Caco-2 (cell line): ENCODE measurements at regions not wholly inside any gene's neighbourhood (a gene's known extent, or its start where the extent isn't known, plus 50 kb on each side); places are given as distances from the start of the nearest gene placed in this dataset.

Source experiments
- BruUV-seq: library from RNA; stranded (reverse); fragments of 400-500 nt; replicated peaks from 2 replicates; lab custom pipeline; 2021; lab: Mats Ljungman, UMichigan
- CTCF ChIA-PET: fragments of 300-600 bp; sonication (Branson Sonifier 250); formaldehyde crosslinking; loops from one replicate; lab custom pipeline; 2022; ENCODE audit warnings: antibody characterized with exemption; lab: Charles Lee
- POLR2A ChIA-PET: fragments of 300-600 bp; sonication (Branson Sonifier 250); formaldehyde crosslinking; loops from one replicate; lab custom pipeline; 2022; ENCODE audit warnings: antibody characterized with exemption; lab: Charles Lee
- DNase-seq, 2 experiments: peaks; one replicate each; pipeline versions ENCODE4 v3.0.0 to v3.0.0-alpha.2; 2020 to 2022
- H3K27me3 ChIP-seq: replicated peaks from 2 replicates; pipeline ENCODE4 v1.6.0; 2011; ENCODE audit warnings: low read length; ENCODE audit not compliant: control insufficient read depth, insufficient read depth
- H3K36me3 ChIP-seq: 2 replicates; pipeline ENCODE4 v1.5.1; 2011; ENCODE audit warnings: low read length; ENCODE audit not compliant: control insufficient read depth, insufficient read depth
- H3K4me1 ChIP-seq: fragments of 250-450 bp; sonication (Bioruptor Pico); 2 replicates; pipeline ENCODE4 v1.5.1; 2020; ENCODE audit warnings: mild to moderate bottlenecking
- H3K4me3 ChIP-seq: 2 replicates; pipeline ENCODE4 v1.5.1; 2011; ENCODE audit warnings: low read depth, mild to moderate bottlenecking, control low read depth, low read length
- H3K9me3 ChIP-seq: fragments of 250-450 bp; sonication (Bioruptor Pico); 2 replicates; pipeline ENCODE4 v1.5.1; 2020; ENCODE audit warnings: mild to moderate bottlenecking, moderate library complexity
- H3K27ac Mint-ChIP-seq: one replicate; pipeline ENCODE4 v1.8.0; 2022; ENCODE audit warnings: mixed read lengths; ENCODE audit not compliant: unreplicated experiment
- H3K27me3 Mint-ChIP-seq: one replicate; pipeline ENCODE4 v1.8.0; 2022; ENCODE audit warnings: mixed read lengths; ENCODE audit not compliant: insufficient read depth, unreplicated experiment
- H3K36me3 Mint-ChIP-seq: one replicate; pipeline ENCODE4 v1.8.0; 2022; ENCODE audit warnings: mild to moderate bottlenecking, mixed read lengths; ENCODE audit not compliant: insufficient read depth, unreplicated experiment
- H3K4me1 Mint-ChIP-seq: one replicate; pipeline ENCODE4 v1.8.0; 2022; ENCODE audit warnings: low read depth, mixed read lengths; ENCODE audit not compliant: unreplicated experiment
- H3K4me3 Mint-ChIP-seq: one replicate; pipeline ENCODE4 v1.8.0; 2022; ENCODE audit warnings: mild to moderate bottlenecking, moderate library complexity, mixed read lengths; ENCODE audit not compliant: unreplicated experiment
- H3K9me3 Mint-ChIP-seq: one replicate; pipeline ENCODE4 v1.8.0; 2022; ENCODE audit warnings: mixed read lengths; ENCODE audit not compliant: unreplicated experiment
- CTCF ChIP-seq, 2 experiments: fragments of 200-600 bp in 1 of 2; IDR thresholded peaks; 1 replicate in 1 of 2; 2 replicates in 1 of 2; pipeline versions ENCODE4 v1.5.1 to v1.8.0; 2011 to 2022; ENCODE audit warnings: antibody characterized with exemption in 1 of 2, control low read depth in 1 of 2, inconsistent platforms in 1 of 2, low read depth in 1 of 2, low read length in 1 of 2, mild to moderate bottlenecking in 1 of 2, moderate library complexity in 1 of 2; ENCODE audit not compliant: insufficient read depth in 1 of 2, severe bottlenecking in 1 of 2, unreplicated experiment in 1 of 2
- intact Hi-C: fragments of 100-400 bp; cut with micrococcal nuclease; formaldehyde crosslinking; loops from one replicate; pipeline ENCODE4 v1.10.0; 2022; ENCODE audit not compliant: unreplicated experiment

DNA sequence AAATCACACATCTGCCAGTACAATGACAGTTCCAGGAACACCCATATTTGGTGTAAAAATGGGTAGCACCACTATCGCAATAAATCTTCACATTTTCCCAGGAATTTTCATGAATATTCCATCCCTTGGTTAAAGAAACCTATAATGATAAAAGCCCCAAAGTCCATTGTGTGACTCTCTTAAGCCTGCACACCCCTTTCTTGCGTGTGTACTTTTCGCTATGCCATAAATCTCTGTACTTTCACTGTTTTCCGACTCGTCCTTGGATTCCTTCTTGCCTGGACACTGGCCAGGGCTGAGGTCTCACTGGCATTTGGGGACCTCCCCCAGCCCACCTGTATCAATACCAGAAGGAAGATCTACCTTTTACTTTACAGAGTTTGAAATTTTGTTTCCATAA lies 172.3 kb downstream of the RNF152 start:
- BruUV-seq, result no TSS peak
- Histone ChIP-seq H3K9me3 (no peaks in the 10 kb centered on the region), H3K27me3 (no peaks in the 10 kb centered on the region), H3K36me3 (no peaks in the 10 kb centered on the region), H3K4me3 (no peak overlapping the region), H3K4me1 (no peaks in the 10 kb centered on the region)
- Mint-ChIP-seq H3K4me3 (no peak overlapping the region), H3K4me1 (no peaks in the 10 kb centered on the region), H3K27ac (no peak overlapping the region), H3K9me3 (peaks cover 9% of the 10 kb centered on the region), H3K27me3 (no peaks in the 10 kb centered on the region), H3K36me3 (no peaks in the 10 kb centered on the region)
- POLR2A ChIA-PET, result no interaction called here
- no peak for DNase-seq
- no peak for TF ChIP-seq CTCF (IDR thresholded peaks at IDR 0.05; ENCODE audit: insufficient read depth in 1 of 2, low read depth in 1 of 2, low read length in 1 of 2, severe bottlenecking in 1 of 2, unreplicated experiment in 1 of 2)
- intact Hi-C loops, result no loop called here
- CTCF ChIA-PET, result no interaction called here

- POLR2A ChIA-PET, result no interaction called here
- Histone ChIP-seq H3K36me3 (no peaks in the 10 kb centered on the region), H3K27me3 (no peaks in the 10 kb centered on the region), H3K4me3 (no peak overlapping the region), H3K9me3 (no peaks in the 10 kb centered on the region), H3K4me1 (no peaks in the 10 kb centered on the region)
- Mint-ChIP-seq H3K9me3 (peaks cover 1% of the 10 kb centered on the region), H3K4me3 (no peak overlapping the region), H3K27ac (no peak overlapping the region), H3K4me1 (no peaks in the 10 kb centered on the region), H3K36me3 (no peaks in the 10 kb centered on the region), H3K27me3 (no peaks in the 10 kb centered on the region)
- DNase-seq, result no peak
- no peak for TF ChIP-seq CTCF (IDR thresholded peaks at IDR 0.05; ENCODE audit: insufficient read depth in 1 of 2, low read depth in 1 of 2, low read length in 1 of 2, severe bottlenecking in 1 of 2, unreplicated experiment in 1 of 2)
- CTCF ChIA-PET, result no interaction called here
- intact Hi-C loops, result no loop called here
- no TSS peak for BruUV-seq
Observed at GRCh38 chr18:61719671-61720070, 173.1 kb downstream of the RNF152 start.

GRCh38 chr18:61718944-61719343 lies 173.9 kb downstream of the RNF152 start:
- Mint-ChIP-seq H3K4me1 (no peaks in the 10 kb centered on the region), H3K36me3 (no peaks in the 10 kb centered on the region), H3K27ac (no peak overlapping the region), H3K4me3 (no peak overlapping the region), H3K9me3 (no peaks in the 10 kb centered on the region), H3K27me3 (no peaks in the 10 kb centered on the region)
- intact Hi-C loops, result no loop called here
- CTCF ChIA-PET, result no interaction called here
- no peaks in the 10 kb centered on the region for H3K36me3 ChIP-seq
- H3K4me1 ChIP-seq, result no peaks in the 10 kb centered on the region
- POLR2A ChIA-PET, result no interaction called here
- BruUV-seq, result no TSS peak
- TF ChIP-seq CTCF (IDR thresholded peaks at IDR 0.05; ENCODE audit: insufficient read depth in 1 of 2, low read depth in 1 of 2, low read length in 1 of 2, severe bottlenecking in 1 of 2, unreplicated experiment in 1 of 2), result no peak
- H3K27me3 ChIP-seq, result no peaks in the 10 kb centered on the region
- no peak for DNase-seq
- H3K4me3 ChIP-seq, result no peak overlapping the region
- no peaks in the 10 kb centered on the region for H3K9me3 ChIP-seq
